HG02642 (cell line): ENCODE measurements at regions not wholly inside any gene's neighbourhood (a gene's known extent, or its start where the extent isn't known, plus 50 kb on each side); places are given as distances from the start of the nearest gene placed in this dataset.

ENCODE experiments used
- ATAC-seq: cut with Tn5 transposase; IDR thresholded peaks from one replicate; pipeline ENCODE4 v1.9.1; 2021; ENCODE audit warnings: mild to moderate bottlenecking; ENCODE audit not compliant: unreplicated experiment, poor library complexity

GRCh38 chr18:56062931-56063330 lies 474.9 kb upstream of the TCF4 start:
- ATAC-seq: no peak

GRCh38 chr18:56060967-56061541 lies 473.1 kb upstream of the TCF4 start:
- no peak for ATAC-seq

- ATAC-seq: no peak
These were observed 464.2 kb upstream of the TCF4 start for GRCh38 chr18:56052202-56052601.

GRCh38 chr18:56044239-56044638 lies 456.2 kb upstream of the TCF4 start:
- ATAC-seq: no peak

GRCh38 chr18:56043641-56044061 lies 455.7 kb upstream of the TCF4 start:
- no peak for ATAC-seq

GRCh38 chr18:56042915-56043536 lies 455.0 kb upstream of the TCF4 start:
- no peak for ATAC-seq

GRCh38 chr18:56038171-56039030 lies 450.4 kb upstream of the TCF4 start:
- ATAC-seq: no peak

- no peak for ATAC-seq
These were observed 448.7 kb upstream of the TCF4 start for GRCh38 chr18:56036741-56037140.

- ATAC-seq: no peak
These were observed 447.6 kb upstream of the TCF4 start for GRCh38 chr18:56035546-56035945.

GRCh38 chr18:56034949-56035348 lies 447.0 kb upstream of the TCF4 start:
- ATAC-seq: no peak

GRCh38 chr18:56030060-56030459 lies 442.1 kb upstream of the TCF4 start:
- ATAC-seq: no peak

- no peak for ATAC-seq
These were observed 440.5 kb upstream of the TCF4 start for GRCh38 chr18:56028514-56028913.

GRCh38 chr18:56026509-56026908 lies 438.5 kb upstream of the TCF4 start:
- ATAC-seq: no peak

GRCh38 chr18:56021809-56022195 lies 433.8 kb upstream of the TCF4 start:
- no peak for ATAC-seq

GRCh38 chr18:56021136-56021808 lies 433.3 kb upstream of the TCF4 start:
- no peak for ATAC-seq

GRCh38 chr18:56019908-56020307 lies 431.9 kb upstream of the TCF4 start:
- ATAC-seq: no peak

- no peak for ATAC-seq
These were observed 431.2 kb upstream of the TCF4 start for GRCh38 chr18:56019156-56019555.

GRCh38 chr18:56009411-56009810 lies 421.4 kb upstream of the TCF4 start:
- no peak for ATAC-seq

- no peak for ATAC-seq
These were observed 415.7 kb upstream of the TCF4 start for GRCh38 chr18:56003720-56004088.

- no peak for ATAC-seq
These were observed 415.2 kb upstream of the TCF4 start for GRCh38 chr18:56003009-56003719.
